ENCODE measurements at regions not wholly inside any gene's neighbourhood (a gene's known extent, or its start where the extent isn't known, plus 50 kb on each side); places are given as distances from the start of the nearest gene placed in this dataset.

DNA sequence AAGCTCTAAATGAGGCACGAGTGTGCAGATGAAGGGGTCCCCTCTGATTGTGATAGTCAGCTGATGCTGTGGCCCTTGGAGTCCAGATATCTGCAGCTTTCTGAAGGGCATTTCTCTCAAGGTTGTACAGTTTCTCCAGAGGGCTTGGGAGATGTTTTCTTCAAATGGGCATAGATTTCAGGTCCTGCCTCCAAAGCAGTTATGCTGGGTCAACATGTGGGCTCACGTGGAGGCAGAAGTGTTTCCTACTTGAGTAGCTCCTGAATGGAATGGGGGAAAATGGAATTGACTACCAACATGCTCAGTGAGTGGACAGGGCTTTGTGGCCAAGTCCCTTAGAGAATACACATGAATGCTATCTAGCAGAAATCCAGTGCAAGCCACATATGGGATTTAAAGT is 360.7 kb downstream of the SAMD5 start:
- TF ChIP-seq, protein P1, sequence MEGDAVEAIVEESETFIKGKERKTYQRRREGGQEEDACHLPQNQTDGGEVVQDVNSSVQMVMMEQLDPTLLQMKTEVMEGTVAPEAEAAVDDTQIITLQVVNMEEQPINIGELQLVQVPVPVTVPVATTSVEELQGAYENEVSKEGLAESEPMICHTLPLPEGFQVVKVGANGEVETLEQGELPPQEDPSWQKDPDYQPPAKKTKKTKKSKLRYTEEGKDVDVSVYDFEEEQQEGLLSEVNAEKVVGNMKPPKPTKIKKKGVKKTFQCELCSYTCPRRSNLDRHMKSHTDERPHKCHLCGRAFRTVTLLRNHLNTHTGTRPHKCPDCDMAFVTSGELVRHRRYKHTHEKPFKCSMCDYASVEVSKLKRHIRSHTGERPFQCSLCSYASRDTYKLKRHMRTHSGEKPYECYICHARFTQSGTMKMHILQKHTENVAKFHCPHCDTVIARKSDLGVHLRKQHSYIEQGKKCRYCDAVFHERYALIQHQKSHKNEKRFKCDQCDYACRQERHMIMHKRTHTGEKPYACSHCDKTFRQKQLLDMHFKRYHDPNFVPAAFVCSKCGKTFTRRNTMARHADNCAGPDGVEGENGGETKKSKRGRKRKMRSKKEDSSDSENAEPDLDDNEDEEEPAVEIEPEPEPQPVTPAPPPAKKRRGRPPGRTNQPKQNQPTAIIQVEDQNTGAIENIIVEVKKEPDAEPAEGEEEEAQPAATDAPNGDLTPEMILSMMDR (IDR thresholded peaks at IDR 0.05 in 2 of 3, conservative IDR thresholded peaks at IDR 0.05 in 1 of 3; ENCODE audit: borderline replicate concordance in 1 of 3, insufficient read depth in 1 of 3, low read depth in 2 of 3, low read length in 2 of 3), result no peak
- no peak for TF ChIP-seq YY1 (IDR thresholded peaks at IDR 0.05; ENCODE audit: extremely low read depth, insufficient replicate concordance, low read depth, low read length)
- no peak for TF ChIP-seq EZH2 (IDR thresholded peaks at IDR 0.05)
